NCI-H460 (cell line): ENCODE measurements at regions not wholly inside any gene's neighbourhood (a gene's known extent, or its start where the extent isn't known, plus 50 kb on each side); places are given as distances from the start of the nearest gene placed in this dataset.

Experiments
- DNase-seq: peaks from one replicate; pipeline ENCODE4 v3.0.0-alpha.2; 2016; ENCODE audit warnings: low read depth; ENCODE audit errors: extremely low read depth

DNA sequence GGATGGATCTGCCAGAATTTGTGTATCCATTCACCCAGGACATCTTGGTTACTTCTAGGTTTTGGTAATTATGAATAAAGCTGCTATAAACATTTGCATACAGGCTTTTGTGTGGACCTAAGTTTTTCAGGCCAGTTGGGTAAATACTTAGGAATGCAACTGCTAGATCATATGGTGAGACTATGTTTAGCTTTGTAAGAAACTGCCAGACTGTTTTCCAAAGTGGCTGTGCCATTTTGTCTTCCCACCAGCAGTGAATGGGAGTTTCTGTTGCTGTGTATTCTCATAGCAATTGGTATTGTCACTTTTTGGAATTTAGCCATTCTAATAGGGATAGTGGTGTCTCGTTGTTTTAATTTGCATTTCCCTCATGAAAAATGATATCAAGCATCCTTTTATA lies 133.0 kb downstream of the KIF26A start:
- DNase-seq = no peak

GRCh38 chr14:104274806-104275205 lies 136.4 kb downstream of the KIF26A start:
- no peak for DNase-seq

DNA sequence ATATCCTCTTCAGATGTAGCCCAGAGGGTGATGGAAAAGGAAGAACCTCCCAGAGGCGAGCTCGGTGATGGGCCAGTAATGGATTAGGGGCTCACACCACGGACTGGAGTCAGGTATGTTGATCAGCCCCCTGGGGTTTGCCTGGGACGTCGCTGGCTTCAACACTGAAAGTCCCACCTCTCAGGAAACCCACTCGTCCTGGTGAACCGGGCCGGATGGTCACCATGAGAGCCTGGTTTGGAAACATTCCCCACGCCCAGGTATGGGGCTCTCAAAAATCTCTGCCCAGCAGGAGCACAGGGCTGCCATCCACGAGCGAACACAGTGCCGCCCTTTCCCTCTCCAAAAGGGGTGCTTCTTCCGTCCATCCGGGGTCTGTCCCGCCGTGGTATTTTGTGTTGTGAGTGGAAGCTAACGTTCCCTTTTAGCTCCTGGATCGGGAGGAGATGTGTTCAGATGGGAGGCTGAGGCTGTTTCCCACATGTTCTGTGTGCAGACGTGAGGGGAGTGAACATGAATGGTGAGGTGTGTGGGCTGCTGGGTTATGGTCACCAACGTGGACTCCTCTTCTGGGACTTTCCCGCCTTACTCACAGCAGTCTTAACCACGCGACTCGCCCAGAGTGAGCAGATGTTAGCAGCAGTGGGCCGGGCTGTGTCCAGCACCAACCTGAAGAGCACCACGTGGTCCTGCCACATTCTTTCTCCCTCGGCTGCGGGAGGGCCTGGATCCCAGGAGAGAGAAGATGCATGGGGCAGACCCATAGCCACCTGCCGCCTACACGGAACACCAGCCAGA lies 139.2 kb downstream of the KIF26A start:
- no peak for DNase-seq

- DNase-seq = no peak
Measured at GRCh38 chr14:104278214-104278534, 139.8 kb downstream of the KIF26A start.

DNA sequence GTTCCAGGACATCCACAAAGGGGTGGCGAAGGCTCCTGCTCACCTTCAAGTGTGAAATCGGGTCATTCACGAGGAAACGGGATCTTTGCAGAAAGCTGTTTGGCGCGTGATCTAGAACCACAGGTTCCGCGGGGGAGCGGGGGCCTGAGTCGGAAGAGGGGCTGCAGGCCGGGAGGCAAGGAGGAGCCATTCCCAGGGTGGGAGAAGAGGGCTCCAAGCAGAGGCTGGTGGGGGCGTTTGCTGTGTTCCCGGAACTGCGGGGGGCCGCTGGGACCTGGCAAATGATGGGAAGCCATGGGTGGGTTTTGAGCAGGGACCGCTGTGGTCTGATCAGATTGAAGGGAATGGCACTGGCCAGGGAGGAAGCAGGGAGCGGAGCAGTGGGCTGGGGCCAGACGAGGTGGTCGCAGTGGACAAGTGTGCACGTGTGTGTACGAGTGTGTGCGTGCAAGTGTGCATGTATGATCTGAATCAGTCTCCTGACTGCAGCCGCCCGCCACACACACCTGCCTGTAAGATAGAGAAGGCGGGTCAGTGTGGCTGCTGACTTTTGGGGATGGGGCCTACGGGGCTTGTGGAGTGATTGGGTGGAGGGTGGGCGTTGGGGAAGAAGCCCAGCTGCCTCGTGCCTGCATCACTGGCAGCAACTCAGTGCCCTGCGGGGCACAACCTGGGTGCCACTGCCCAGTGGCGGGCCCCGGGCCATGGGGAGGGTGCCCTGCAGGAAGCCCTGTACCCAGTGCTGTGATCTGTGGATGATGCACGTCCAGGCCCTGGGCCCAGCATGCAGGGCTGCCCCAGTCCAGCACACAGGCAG lies 141.9 kb downstream of the KIF26A start:
- no peak for DNase-seq

DNA sequence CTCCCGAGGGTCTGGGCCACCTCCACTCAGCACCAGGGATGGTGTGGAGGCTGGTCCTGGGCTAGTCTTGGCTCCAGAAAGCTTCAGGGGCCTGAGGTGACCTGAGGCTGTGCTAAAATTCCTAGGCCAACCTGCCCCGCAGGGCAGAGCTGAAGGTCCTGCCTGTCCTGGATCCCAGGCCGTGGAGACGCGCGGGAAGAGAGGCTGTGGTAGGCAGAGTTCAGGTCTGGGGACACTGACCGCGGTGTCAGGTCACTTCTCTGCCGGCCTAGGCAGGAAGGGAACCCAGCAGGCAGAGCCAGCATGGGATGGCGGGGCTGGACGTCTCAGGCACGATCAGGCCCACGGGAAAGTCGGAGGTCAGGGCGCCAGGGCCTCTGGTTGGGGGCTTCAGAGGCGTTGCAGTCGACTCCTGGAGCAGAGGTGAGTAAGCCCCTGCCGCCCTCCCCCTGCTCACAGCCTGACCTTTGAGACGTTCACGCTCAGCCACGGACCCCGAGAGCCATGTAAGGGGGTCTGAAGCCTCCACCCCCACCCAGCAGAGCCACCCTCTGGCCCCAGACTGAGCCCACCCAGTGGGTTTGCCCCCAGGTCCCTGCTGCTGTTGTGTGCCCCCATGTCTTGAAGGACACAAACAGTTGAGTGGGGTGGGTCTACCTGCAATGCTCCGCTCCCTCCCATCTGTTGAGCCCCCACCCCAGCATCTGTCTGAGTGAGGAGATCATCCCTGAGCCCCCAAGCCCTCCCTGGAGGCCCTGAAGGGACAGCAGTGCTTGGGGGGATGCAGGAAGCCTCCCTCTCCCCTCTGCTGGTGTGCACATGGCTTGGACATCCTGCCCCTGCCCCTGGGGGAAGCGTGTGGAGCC lies 142.7 kb downstream of the KIF26A start:
- no peak for DNase-seq

DNA sequence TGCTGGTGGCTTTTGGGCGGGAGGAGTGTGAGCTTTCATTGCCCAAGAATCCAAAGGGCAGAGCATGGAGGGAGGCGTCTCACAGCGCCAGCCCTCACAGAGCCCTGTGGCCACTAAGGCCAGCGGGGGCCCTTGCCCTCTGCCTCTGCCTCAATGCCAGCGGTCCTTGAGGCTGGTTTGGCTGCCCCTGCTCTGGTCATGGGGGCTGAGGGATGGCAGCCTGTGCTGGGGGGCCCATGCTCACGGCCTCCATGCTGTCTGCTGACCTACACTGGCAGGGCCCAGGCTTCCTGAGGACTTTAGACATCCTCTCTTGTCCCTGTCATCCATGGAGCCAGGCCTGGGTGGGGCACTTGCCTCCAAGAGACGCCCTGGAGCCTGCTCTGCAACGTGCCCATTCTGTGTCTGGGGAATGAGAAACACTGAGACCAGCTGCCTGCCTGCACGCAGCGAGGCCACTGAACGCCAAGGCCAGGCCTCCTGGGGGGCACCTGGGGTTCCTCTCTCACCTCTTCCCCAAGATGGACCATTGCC lies 143.4 kb downstream of the KIF26A start:
- DNase-seq = no peak

DNA sequence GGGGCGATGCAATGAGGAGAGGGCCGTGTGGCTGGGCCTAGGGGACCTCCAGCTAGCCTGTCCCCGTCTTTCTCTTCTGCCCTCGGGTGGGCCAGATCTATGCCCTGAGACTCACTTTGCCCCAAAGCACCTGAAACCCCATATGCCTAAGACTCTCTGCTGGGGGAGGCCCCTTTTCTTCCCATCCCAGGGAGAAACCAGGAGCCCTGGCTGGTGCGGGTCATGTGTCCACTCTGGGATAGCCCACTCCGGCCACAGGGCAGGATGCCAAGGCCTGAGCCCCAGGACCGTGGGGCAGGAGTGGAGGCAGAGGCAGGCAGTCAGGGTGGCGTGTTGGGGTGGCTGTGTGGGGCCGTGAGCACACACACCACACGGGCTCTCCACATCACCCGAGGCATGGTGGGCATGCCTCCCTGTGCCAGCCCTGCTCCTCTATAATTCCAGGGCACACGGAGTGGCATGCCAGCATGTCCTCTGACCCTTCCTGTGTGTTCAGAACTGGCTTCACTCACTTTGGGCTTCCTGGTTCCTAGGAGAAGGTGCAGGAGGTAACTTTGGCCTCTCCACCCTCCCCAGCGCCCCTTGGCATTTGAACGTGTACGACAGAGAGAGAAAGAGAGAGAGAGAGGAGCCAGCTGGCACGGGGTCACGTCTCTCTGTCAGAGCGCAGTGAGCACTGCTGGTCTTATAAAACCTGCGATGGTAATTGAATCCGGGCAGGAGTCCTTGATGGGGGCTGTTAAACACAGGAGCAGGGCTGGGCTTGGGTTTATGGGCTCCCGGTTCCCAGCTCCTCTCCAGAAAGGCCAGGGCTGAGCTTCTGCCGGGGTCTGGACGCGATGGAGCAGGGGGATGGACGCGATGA lies 144.2 kb downstream of the KIF26A start:
- no peak for DNase-seq

DNA sequence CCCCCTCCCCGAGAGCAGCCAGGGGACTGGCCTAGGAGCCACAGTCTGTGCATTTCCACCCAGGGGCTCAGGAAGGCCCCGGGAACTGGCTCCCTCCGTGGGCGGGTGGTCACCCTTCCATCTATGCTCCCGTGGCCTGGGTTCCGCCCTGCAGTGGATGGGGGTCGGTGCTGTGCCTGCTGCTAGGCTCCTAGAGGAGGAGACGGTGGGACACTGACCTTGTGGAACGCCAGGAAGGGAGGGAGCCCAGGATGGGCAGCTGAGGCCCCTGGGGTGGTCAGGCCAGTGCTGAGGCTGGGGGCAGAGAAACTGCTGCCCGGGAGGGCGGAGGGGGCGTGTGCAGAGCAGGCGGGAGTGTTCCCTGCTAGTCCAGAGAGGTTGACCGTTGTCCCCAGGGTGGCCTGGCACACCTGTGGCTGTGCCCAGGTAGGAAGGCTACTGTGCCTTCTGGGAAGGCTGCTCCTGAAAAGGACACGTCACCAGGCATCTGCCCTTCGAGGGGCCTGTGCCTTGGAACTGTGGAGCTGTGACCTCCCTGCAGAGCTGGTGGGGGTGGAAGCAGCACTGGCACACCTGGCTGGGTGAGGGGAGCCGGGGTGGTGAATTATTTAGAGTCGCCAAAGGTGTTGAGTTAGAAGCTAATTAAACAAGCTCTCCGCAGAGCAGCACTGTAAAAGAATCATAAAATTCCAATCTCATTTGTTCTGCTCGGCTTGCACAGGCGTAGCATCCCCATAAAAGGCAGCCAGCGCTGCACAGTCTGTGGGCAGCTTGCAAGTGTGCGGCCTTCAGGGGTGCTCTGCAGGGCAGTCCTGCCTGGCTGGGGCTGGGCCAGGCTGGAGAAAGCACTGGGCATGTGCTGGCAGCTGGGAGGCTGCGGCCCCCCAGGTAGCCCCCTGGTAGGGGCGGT lies 145.1 kb downstream of the KIF26A start:
- DNase-seq = no peak

DNA sequence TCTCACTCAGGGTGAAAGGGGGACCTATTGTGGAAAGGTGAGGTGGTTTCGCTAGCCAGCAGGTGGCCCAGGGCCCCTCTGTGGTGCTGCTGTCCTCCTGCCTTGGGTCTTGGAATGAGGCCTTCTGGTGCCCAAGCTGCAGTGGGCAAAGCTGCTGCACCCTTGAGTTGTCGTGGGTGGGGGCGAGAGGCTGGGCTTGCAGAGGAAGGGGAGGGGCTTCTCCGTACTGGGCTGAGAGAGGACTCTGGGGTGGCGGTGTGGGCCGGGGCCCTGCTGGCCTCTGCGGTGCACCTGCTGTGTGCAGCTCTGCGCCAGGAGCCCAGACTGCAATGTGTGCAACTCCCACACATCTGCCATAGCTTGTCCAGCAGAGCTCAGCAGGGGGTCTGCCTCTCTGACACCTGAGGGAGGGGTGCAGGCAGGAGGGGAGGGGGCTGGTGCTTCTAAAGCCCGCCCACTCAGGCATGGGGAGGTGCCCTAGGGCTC lies 145.8 kb downstream of the KIF26A start:
- DNase-seq = no peak

DNA sequence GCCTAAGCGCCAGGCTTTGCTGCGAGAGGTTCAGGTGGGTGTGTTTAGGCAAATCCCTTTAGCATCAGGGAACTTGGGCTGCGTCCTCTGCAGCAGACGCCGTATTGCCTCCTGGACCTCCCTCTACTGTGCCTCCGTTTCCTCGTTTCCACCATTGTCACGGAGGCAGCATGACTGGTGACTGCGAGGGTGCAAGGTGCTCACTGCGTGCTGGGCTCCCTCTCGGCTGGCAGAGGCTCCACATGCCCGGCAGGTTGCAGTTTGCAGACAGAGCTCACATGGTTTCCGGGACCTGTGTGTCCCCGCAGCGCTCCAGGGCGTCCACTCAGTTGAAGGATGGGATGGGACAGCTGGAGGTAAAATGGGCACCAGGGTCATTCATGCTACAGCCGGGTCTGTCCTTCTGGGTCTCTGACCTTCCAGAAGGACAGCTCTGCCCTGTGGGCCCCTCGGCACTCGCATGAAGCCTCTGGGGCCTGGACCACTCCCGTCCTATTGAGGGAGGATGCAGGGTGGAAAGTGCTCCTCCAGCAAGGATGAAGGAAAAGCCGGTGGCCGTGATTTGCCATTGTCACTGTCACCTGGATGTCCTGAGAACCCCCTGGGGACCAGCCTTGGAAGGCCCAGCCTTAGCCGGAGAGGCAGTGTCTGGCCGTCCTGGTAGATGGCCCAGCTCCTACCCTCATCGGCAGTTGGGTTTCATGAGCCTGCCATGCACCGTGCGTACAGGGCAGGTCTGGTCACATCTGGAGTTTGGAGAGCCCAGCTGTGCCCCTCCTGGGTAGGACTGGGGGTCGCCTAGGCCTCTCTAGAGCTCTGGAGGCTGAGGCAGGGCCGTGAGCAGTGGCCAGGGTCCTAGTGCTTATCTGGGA lies 146.5 kb downstream of the KIF26A start:
- DNase-seq = no peak

- no peak for DNase-seq
Measured at GRCh38 chr14:104285508-104285840, 147.1 kb downstream of the KIF26A start.

GRCh38 chr14:104286086-104286485 lies 147.7 kb downstream of the KIF26A start:
- DNase-seq = no peak

GRCh38 chr14:104286496-104286895 lies 148.1 kb downstream of the KIF26A start:
- no peak for DNase-seq

GRCh38 chr14:104287301-104288009 lies 149.1 kb downstream of the KIF26A start:
- no peak for DNase-seq

DNA sequence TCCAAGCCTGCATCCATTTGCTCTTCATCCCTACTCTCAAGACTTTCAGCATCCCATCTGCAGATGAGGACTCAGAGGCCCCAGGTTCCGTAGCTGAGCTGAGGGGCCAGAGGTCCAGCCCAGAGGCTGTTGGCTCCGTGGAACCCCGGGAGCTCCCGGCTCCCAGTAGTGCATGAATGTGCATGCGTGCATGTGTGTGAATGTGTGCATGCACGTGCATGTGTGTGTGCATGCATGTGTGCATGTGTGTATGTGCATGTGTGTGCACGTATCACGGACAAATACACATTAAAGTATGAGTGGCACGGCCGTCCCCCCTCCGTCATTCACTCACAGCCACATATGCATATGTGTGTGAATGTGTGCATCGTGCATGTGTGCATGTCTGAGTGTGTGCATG lies 149.9 kb downstream of the KIF26A start:
- no peak for DNase-seq

GRCh38 chr14:104289507-104289906 lies 151.1 kb downstream of the KIF26A start:
- DNase-seq = peak; percentile 38
